A549 (cell line): ENCODE measurements at regions not wholly inside any gene's neighbourhood (a gene's known extent, or its start where the extent isn't known, plus 50 kb on each side); places are given as distances from the start of the nearest gene placed in this dataset.

Experiments
- ATAC-seq, 2 experiments: fragments of 200-7000 bp in 1 of 2; fragments of >200 bp in 1 of 2; cut with Nextera tagmentation in 1 of 2; cut with Tn5 transposase in 1 of 2; 3 replicates each; pipeline versions ENCODE4 v1.8.0 to v1.9.1; 2018 to 2020; ENCODE audit warnings: mild to moderate bottlenecking in 1 of 2, moderate library complexity in 1 of 2
- CTCF ChIA-PET: fragments of 300-600 bp; sonication (Branson Sonifier 250); formaldehyde crosslinking; extraction: SDS; loops from one replicate; lab custom pipeline; 2021; ENCODE audit warnings: antibody characterized with exemption, inconsistent platforms; lab: Yijun Ruan, JAX
- POLR2A ChIA-PET: fragments of 350-600 bp; formaldehyde crosslinking; extraction: SDS; loops from one replicate; lab custom pipeline; 2021; ENCODE audit warnings: antibody characterized with exemption, inconsistent platforms; lab: Yijun Ruan, JAX
- DNase-seq, 2 experiments: peaks; one replicate each; pipeline versions ENCODE4 v3.0.0 to v3.0.0-alpha.2; 2011 to 2016; ENCODE audit warnings: low read depth in 1 of 2, low spot score in 1 of 2
- FAIRE-seq: peaks from 2 replicates; lab custom pipeline; 2011; peaks lifted over from hg19 to GRCh38; lab: Jason Lieb, UNC
- H3K27ac ChIP-seq, 2 experiments: fragments of >200 bp; sonication (Bioruptor Twin); formaldehyde crosslinking; 3 replicates each; pipeline ENCODE4 v1.5.1; 2016 to 2017
- H3K4me1 ChIP-seq: fragments of >200 bp; sonication (Bioruptor Twin); formaldehyde crosslinking; 3 replicates; pipeline ENCODE4 v1.6.1; 2016
- H3K4me2 ChIP-seq: fragments of >200 bp; sonication (Bioruptor Twin); formaldehyde crosslinking; 3 replicates; pipeline ENCODE4 v1.6.1; 2016
- H3K4me3 ChIP-seq: fragments of >200 bp; sonication (Bioruptor Twin); formaldehyde crosslinking; 3 replicates; pipeline ENCODE4 v1.5.1; 2016
- H3K9me3 ChIP-seq: fragments of >200 bp; sonication (Bioruptor Twin); formaldehyde crosslinking; 3 replicates; pipeline ENCODE4 v1.6.1; 2016
- BHLHE40 ChIP-seq: IDR thresholded peaks from 2 replicates; pipeline ENCODE4 v1.6.1; 2012; ENCODE audit warnings: low read depth, low read length, inconsistent platforms
- CEBPB ChIP-seq, 2 experiments: fragments of >200 bp in 1 of 2; sonication (Bioruptor Twin) in 1 of 2; formaldehyde crosslinking in 1 of 2; IDR thresholded peaks; 2 replicates each; pipeline ENCODE4 v1.6.1; 2012 to 2016
- E2F6 ChIP-seq: IDR thresholded peaks from 2 replicates; pipeline ENCODE4 v1.6.1; 2012; ENCODE audit warnings: low read depth, borderline replicate concordance
- EP300 ChIP-seq, 2 experiments: fragments of >200 bp; sonication (Bioruptor Twin); formaldehyde crosslinking; IDR thresholded peaks; 2 replicates in 1 of 2; 3 replicates in 1 of 2; pipeline ENCODE4 v1.6.1; 2016 to 2017
- ESRRA ChIP-seq: fragments of 150-350 bp; IDR thresholded peaks from 2 replicates; pipeline ENCODE4 v1.6.1; 2014; ENCODE audit warnings: mild to moderate bottlenecking, low read length, borderline replicate concordance
- FOSL2 ChIP-seq, 2 experiments: fragments of 450-650 bp in 1 of 2; fragments of >200 bp in 1 of 2; sonication (Bioruptor Twin) in 1 of 2; formaldehyde crosslinking; IDR thresholded peaks; 2 replicates each; pipeline versions ENCODE4 v1.5.0 to v1.6.1; 2016 to 2020; ENCODE audit warnings: mild to moderate bottlenecking in 1 of 2, moderate library complexity in 1 of 2
- GATA3 ChIP-seq: IDR thresholded peaks from 2 replicates; pipeline ENCODE4 v1.6.1; 2012; ENCODE audit warnings: borderline replicate concordance
- HES2 ChIP-seq: fragments of >200 bp; sonication (Bioruptor Twin); formaldehyde crosslinking; IDR thresholded peaks from 2 replicates; pipeline ENCODE4 v1.6.1; 2016
- HMGXB4 ChIP-seq: fragments of 250-450 bp; sonication (Bioruptor Pico); IDR thresholded peaks from 2 replicates; pipeline ENCODE4 v1.5.0; 2021; ENCODE audit warnings: mild to moderate bottlenecking, moderate library complexity, borderline replicate concordance
- JUN ChIP-seq, 2 experiments: fragments of >200 bp; sonication (Bioruptor Twin); formaldehyde crosslinking; IDR thresholded peaks; 2 replicates in 1 of 2; 3 replicates in 1 of 2; pipeline ENCODE4 v1.6.1; 2016 to 2017
- JUNB ChIP-seq: fragments of >200 bp; sonication (Bioruptor Twin); formaldehyde crosslinking; IDR thresholded peaks from 2 replicates; pipeline ENCODE4 v1.6.1; 2016
- KDM5A ChIP-seq: fragments of 200-600 bp; sonication (generic); IDR thresholded peaks from 2 replicates; pipeline ENCODE4 v1.6.1; 2016; ENCODE audit warnings: antibody characterized with exemption, mild to moderate bottlenecking
- MAX ChIP-seq: IDR thresholded peaks from 2 replicates; pipeline ENCODE4 v1.6.1; 2012
- MAZ ChIP-seq: fragments of 150-350 bp; IDR thresholded peaks from 2 replicates; pipeline ENCODE4 v1.6.1; 2014; ENCODE audit warnings: antibody characterized with exemption, low read depth, low read length, borderline replicate concordance
- MYC ChIP-seq: IDR thresholded peaks from 2 replicates; pipeline ENCODE4 v1.6.1; 2012; ENCODE audit warnings: mild to moderate bottlenecking, inconsistent platforms, low read length, improper control_type of control experiment, borderline replicate concordance
- NR3C1 ChIP-seq: fragments of >200 bp; sonication (Bioruptor Twin); formaldehyde crosslinking; IDR thresholded peaks from 3 replicates; pipeline ENCODE4 v1.6.1; 2017
- RARB ChIP-seq: fragments of 250-450 bp; sonication (Bioruptor Pico); IDR thresholded peaks from 2 replicates; pipeline ENCODE4 v1.8.0; 2021; ENCODE audit warnings: mild to moderate bottlenecking, moderate library complexity
- RFX5 ChIP-seq: fragments of 450-650 bp; IDR thresholded peaks from 2 replicates; pipeline ENCODE4 v1.7.1; 2014; ENCODE audit warnings: antibody characterized with exemption, mild to moderate bottlenecking, moderate library complexity
- USF2 ChIP-seq: fragments of 450-650 bp; IDR thresholded peaks from 2 replicates; pipeline ENCODE4 v1.6.1; 2014; ENCODE audit warnings: antibody characterized with exemption
- WGBS: methylation state at CpG from one replicate; pipeline ENCODE4 v1.1.6; 2017; ENCODE audit errors: missing lambda C conversion rate; 5-methylcytosine and 5-hydroxymethylcytosine counted together

- FAIRE-seq (no peak), DNase-seq (no peak), ATAC-seq (no peak)
- TF ChIP-seq BHLHE40: no peak
- TF ChIP-seq RARB (CRISPR knock-in tag): no peak
- Histone ChIP-seq H3K4me2 (no peak overlapping the region), H3K4me1 (peaks cover 5% of the 10 kb centered on the region; the same call in 2 of the 3 replicates), H3K27ac (no peak overlapping the region), H3K4me3 (no peak overlapping the region), H3K9me3 (no peaks in the 10 kb centered on the region)
- ChIA-PET POLR2A (no interaction called here), CTCF (interaction anchor here (0.9 kb wide), 1 partner anchor 28 kb away, joined by 3 read pairs; no protein-coding TSS in a partner anchor)
Observed at GRCh38 chr4:125714845-125715244, 400.1 kb downstream of the FAT4 start.

- no peak overlapping the region for H3K4me3 ChIP-seq
- peak; percentile 74 for FAIRE-seq
- peak; percentile 85 to 99 for ATAC-seq
- peak; percentile 61 to 86 for DNase-seq
- peak; percentile 68 for TF ChIP-seq JUNB
- no peak for TF ChIP-seq RFX5
- no peak for TF ChIP-seq E2F6
- TF ChIP-seq MAX: peak; percentile 45; the same call in 1 of the 2 replicates
- no peak for TF ChIP-seq KDM5A
- peak; percentile 73 for TF ChIP-seq FOSL2 (IDR thresholded peaks at IDR 0.05)
- peak; percentile 95 for TF ChIP-seq FOSL2 (CRISPR knock-in tag; IDR thresholded peaks at IDR 0.05)
- TF ChIP-seq EP300 (IDR thresholded peaks at IDR 0.05): peak in 1 of 2 experiments; percentile 21; a peak in 2 of 5 replicates
- peak in 1 of 2 experiments; percentile 23; a peak in 1 of 4 replicates for TF ChIP-seq CEBPB (IDR thresholded peaks at IDR 0.05)
- TF ChIP-seq HES2: no peak
- TF ChIP-seq JUN (IDR thresholded peaks at IDR 0.05): 0 out of 5 replicates have a peak, but pooled peaks of 1 of the 2 experiments have one; percentile 21
- TF ChIP-seq HMGXB4: no peak
- TF ChIP-seq GATA3: peak; percentile 69; the same call in 1 of the 2 replicates
- H3K4me2 ChIP-seq: peak overlapping the region; percentile 75
- CTCF ChIA-PET: no interaction called here
- 5% methylated on average over 2 of the region's 2 CpGs for WGBS
- H3K4me1 ChIP-seq: peaks cover 15% of the 10 kb centered on the region
- H3K27ac ChIP-seq: peak overlapping the region in 1 of 2 experiments; percentile 39; a peak in 2 of 6 replicates
- POLR2A ChIA-PET: interaction anchor here (0.7 kb wide), 1 partner anchor 10 kb away, joined by 3 read pairs; no protein-coding TSS in a partner anchor
- no peaks in the 10 kb centered on the region for H3K9me3 ChIP-seq
Observed at GRCh38 chr4:125719987-125720386, 405.2 kb downstream of the FAT4 start.

GRCh38 chr4:125722009-125722408, 407.3 kb downstream of the FAT4 start:
- ChIA-PET POLR2A (no interaction called here), CTCF (no interaction called here)
- no peaks in the 10 kb centered on the region for H3K9me3 ChIP-seq
- FAIRE-seq (no peak), ATAC-seq (no peak), DNase-seq (no peak)
- WGBS: 98% methylated on average over 2 of the region's 2 CpGs
- peaks cover 19% of the 10 kb centered on the region for H3K4me1 ChIP-seq
- no peak overlapping the region for H3K4me2 ChIP-seq
- 0 out of 6 replicates have a peak overlapping the region, but pooled peaks of 1 of the 2 experiments have one; percentile 25 for H3K27ac ChIP-seq
- no peak overlapping the region for H3K4me3 ChIP-seq
- TF ChIP-seq MAZ (no peak), USF2 (no peak), ESRRA (no peak), EP300 (IDR thresholded peaks at IDR 0.05) (no peak), MYC (no peak), CEBPB (IDR thresholded peaks at IDR 0.05) (no peak), NR3C1 (no peak), E2F6 (no peak), HMGXB4 (no peak)
